Fibroblast of lung (primary cell): ENCODE measurements at regions not wholly inside any gene's neighbourhood (a gene's known extent, or its start where the extent isn't known, plus 50 kb on each side); places are given as distances from the start of the nearest gene placed in this dataset.

Experiments used
- CTCF ChIP-seq, 2 donors: IDR thresholded peaks in 1 of 2; conservative IDR thresholded peaks in 1 of 2; 1 replicate in 1 of 2; 2 replicates in 1 of 2; pipeline ENCODE4 v1.5.1; 2011 to 2012; ENCODE audit warnings: low read length in 2 of 2, control low read depth in 1 of 2, inconsistent platforms in 1 of 2, low read depth in 1 of 2, mild to moderate bottlenecking in 1 of 2
- EZH2 ChIP-seq: IDR thresholded peaks from 2 replicates; pipeline ENCODE4 v1.5.1; 2012; ENCODE audit warnings: low read length, control low read depth, mild to moderate bottlenecking; ENCODE audit errors: missing control alignments

- TF ChIP-seq CTCF (conservative IDR thresholded peaks at IDR 0.05 in 1 of 2, IDR thresholded peaks at IDR 0.05 in 1 of 2; ENCODE audit: low read depth in 1 of 2, low read length in 2 of 2) (no peak), EZH2 (no peak)
These were observed 128.0 kb upstream of the PROK2 start for GRCh38 chr3:71912839-71913495.
